Heart left ventricle (tissue), 13 donors: ENCODE measurements at regions not wholly inside any gene's neighbourhood (a gene's known extent, or its start where the extent isn't known, plus 50 kb on each side); places are given as distances from the start of the nearest gene placed in this dataset.
"Not testable (repeated sequence)": the region's sequence is repeated elsewhere in the genome, so short reads cannot be mapped to it uniquely, and the experiment has no call there.

Experiments used
- POLR2A ChIP-seq, 2 donors: fragments of 450-650 bp; IDR thresholded peaks; one replicate each; pipeline ENCODE4 v1.6.1; 2017; ENCODE audit warnings: antibody characterized with exemption in 2 of 2, mild to moderate bottlenecking in 2 of 2, moderate library complexity in 2 of 2
- TF ChIP-seq, protein P1 (sequence below), 12 donors: fragments of 200-600 bp; sonication (generic) in 4 of 12; IDR thresholded peaks; one replicate each; pipeline versions ENCODE4 v1.5.0 to v1.8.0; 2018 to 2022; ENCODE audit warnings: antibody characterized with exemption in 12 of 12, mild to moderate bottlenecking in 5 of 12
- donor health status: ischemic (EF 13 %, LVEDD 7.1; RV severe dilation, severe dysfunction).
- donor health status: DM: no; HTN: yes; CAD: no.
- donor health status: DM: no; HTN: no; CAD: no.
- donor health status: ischemic (EF 25% LVEDD 6.9; RV normal size, moderate dysfunction).
- donor health status: ischemic (EF 25% LVEDD 5.7; RV mildly dilated, moderate dysfunction).
- donor health status: ischemic (EF 35%, LVEDD 5.7; RV mildly dilated, moderate dysfunction).
- donor health status: nonischemic (EF 11% LVEDD 7.7; RV severe dilation, severe dysfunction).
- donor health status: DM: yes; HTN: yes; CAD: no.
- donor health status: PGD.
- donor health status: ischemic (EF 29% LVEDD 5.4; RV normal size, mild dysfunction).
- donor health status: nonischemic (EF 23%, LVEDD 6.1; RV moderate dilation, normal function).

DNA sequence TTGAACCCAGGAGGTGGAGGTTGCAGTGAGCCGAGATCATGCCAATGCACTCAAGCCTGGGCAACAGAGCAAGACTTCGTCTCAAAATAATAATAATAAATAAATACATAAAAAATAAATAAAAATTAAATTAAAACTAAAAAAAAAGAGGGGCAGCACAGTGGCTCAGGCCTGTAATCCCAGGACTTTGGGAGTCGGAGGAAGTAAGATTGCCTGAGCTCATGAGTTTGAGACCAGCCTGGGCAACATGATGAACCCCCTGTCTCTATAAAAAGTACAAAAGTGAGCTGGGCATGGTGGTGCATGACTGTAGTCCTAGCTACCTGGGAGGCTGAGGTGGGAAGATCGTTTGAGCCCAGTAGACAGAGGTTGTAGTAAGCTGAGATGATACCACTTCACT is 4501.5 kb upstream of the OR11H1 start:
- TF ChIP-seq, protein P1, sequence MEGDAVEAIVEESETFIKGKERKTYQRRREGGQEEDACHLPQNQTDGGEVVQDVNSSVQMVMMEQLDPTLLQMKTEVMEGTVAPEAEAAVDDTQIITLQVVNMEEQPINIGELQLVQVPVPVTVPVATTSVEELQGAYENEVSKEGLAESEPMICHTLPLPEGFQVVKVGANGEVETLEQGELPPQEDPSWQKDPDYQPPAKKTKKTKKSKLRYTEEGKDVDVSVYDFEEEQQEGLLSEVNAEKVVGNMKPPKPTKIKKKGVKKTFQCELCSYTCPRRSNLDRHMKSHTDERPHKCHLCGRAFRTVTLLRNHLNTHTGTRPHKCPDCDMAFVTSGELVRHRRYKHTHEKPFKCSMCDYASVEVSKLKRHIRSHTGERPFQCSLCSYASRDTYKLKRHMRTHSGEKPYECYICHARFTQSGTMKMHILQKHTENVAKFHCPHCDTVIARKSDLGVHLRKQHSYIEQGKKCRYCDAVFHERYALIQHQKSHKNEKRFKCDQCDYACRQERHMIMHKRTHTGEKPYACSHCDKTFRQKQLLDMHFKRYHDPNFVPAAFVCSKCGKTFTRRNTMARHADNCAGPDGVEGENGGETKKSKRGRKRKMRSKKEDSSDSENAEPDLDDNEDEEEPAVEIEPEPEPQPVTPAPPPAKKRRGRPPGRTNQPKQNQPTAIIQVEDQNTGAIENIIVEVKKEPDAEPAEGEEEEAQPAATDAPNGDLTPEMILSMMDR (IDR thresholded peaks at IDR 0.05) = not testable (repeated sequence)
- not testable (repeated sequence) for TF ChIP-seq POLR2A (IDR thresholded peaks at IDR 0.05)
